ENCODE measurements at regions not wholly inside any gene's neighbourhood (a gene's known extent, or its start where the extent isn't known, plus 50 kb on each side); places are given as distances from the start of the nearest gene placed in this dataset.

DNA sequence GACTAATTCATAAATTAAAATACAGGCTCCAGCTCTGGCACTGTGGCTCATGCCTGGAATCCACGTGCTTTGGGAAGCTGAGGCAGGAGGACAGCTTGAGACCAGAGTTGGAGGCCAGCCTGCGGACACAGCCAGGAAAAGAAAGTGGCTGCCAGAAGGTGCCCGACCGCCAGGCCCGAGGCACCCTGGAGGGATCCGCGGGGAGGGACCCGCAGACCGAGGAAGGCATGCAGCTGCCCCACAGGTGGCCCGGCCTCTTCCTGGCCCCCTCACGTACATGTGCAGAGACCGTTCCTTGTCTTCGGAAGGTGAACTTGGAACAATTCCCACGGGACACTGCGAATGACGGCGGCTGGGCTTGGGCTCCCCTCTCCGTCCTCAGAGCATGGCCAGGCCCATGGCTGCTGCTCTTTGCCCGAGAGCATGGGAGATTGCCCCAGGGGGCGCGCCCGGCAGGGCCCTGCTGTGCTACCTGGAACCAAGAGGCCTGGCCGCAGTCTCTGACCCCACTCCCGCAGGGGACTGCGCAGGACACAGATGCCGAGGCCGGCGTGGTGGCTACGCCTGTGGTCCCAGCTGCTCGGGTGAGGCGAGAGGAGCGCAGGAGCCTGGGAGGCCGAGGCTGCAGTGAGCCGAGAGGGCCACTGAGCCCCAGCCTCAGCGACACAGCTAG lies 55.6 kb upstream of the IMP4 start:
- TF ChIP-seq ZSCAN18 (tag by site-specific recombination; IDR thresholded peaks at IDR 0.05) (no peak), KLF1 (tag by site-specific recombination; IDR thresholded peaks at IDR 0.05) (no peak)
